SU-DHL-6 (cell line): ENCODE measurements at regions not wholly inside any gene's neighbourhood (a gene's known extent, or its start where the extent isn't known, plus 50 kb on each side); places are given as distances from the start of the nearest gene placed in this dataset.

ENCODE experiments used
- EZH2phosphoT487 ChIP-seq: fragments of 200-600 bp; sonication (generic), shearing (Covaris generic); conservative IDR thresholded peaks from 2 replicates; pipeline ENCODE4 v1.6.1; 2018; ENCODE audit warnings: mild to moderate bottlenecking, antibody characterized with exemption, low read length, moderate library complexity, mixed read lengths
- TF ChIP-seq, protein P1 (sequence below): fragments of 200-600 bp; sonication (generic); IDR thresholded peaks from one replicate; pipeline ENCODE4 v1.5.1; 2017; ENCODE audit warnings: antibody characterized with exemption, mild to moderate bottlenecking, low read length, moderate library complexity; ENCODE audit not compliant: insufficient read depth, poor library complexity, severe bottlenecking

- TF ChIP-seq, protein P1, sequence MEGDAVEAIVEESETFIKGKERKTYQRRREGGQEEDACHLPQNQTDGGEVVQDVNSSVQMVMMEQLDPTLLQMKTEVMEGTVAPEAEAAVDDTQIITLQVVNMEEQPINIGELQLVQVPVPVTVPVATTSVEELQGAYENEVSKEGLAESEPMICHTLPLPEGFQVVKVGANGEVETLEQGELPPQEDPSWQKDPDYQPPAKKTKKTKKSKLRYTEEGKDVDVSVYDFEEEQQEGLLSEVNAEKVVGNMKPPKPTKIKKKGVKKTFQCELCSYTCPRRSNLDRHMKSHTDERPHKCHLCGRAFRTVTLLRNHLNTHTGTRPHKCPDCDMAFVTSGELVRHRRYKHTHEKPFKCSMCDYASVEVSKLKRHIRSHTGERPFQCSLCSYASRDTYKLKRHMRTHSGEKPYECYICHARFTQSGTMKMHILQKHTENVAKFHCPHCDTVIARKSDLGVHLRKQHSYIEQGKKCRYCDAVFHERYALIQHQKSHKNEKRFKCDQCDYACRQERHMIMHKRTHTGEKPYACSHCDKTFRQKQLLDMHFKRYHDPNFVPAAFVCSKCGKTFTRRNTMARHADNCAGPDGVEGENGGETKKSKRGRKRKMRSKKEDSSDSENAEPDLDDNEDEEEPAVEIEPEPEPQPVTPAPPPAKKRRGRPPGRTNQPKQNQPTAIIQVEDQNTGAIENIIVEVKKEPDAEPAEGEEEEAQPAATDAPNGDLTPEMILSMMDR: no peak
- TF ChIP-seq EZH2phosphoT487: no peak
Measured at GRCh38 chr4:34943741-34944386, 1300.5 kb downstream of the ARAP2 start.
